ENCODE measurements at regions not wholly inside any gene's neighbourhood (a gene's known extent, or its start where the extent isn't known, plus 50 kb on each side); places are given as distances from the start of the nearest gene placed in this dataset.

- DNase-seq (ENCODE audit: low read depth, low spot score): no peak
- Histone ChIP-seq H3K36me3 (ENCODE audit: control insufficient read depth in 1 of 2, insufficient read depth in 2 of 2, low read length in 2 of 2) (no peaks in the 10 kb centered on the region), H3K9me3 (ENCODE audit: control insufficient read depth in 1 of 2, insufficient read depth in 1 of 2, low read depth in 1 of 2, low read length in 2 of 2) (no peaks in the 10 kb centered on the region), H3K4me3 (replicated peaks in 1 of 2; ENCODE audit: low read depth in 1 of 2, low read length in 2 of 2) (no peak overlapping the region), H2AFZ (ENCODE audit: low read depth, low read length, poor library complexity, severe bottlenecking) (no peak overlapping the region), H4K20me1 (ENCODE audit: insufficient read depth) (no peaks in the 10 kb centered on the region), H3K27ac (ENCODE audit: low read depth, low read length) (no peak overlapping the region), H3K9me2 (ENCODE audit: insufficient read depth) (no peaks in the 10 kb centered on the region), H3K9ac (ENCODE audit: low read length) (no peak overlapping the region), H3K27me3 (ENCODE audit: insufficient read depth, low read length) (no peaks in the 10 kb centered on the region), H3K4me1 (ENCODE audit: control insufficient read depth in 1 of 2, insufficient read depth in 2 of 2, low read length in 2 of 2) (no peaks in the 10 kb centered on the region), H3K79me2 (ENCODE audit: insufficient read depth, low read length) (no peaks in the 10 kb centered on the region), H3K4me2 (ENCODE audit: low read length) (no peak overlapping the region)
- no TSS peak for BruUV-seq (replicated peaks)
- TF ChIP-seq POLR2AphosphoS5 (IDR thresholded peaks at IDR 0.05; ENCODE audit: low read depth, low read length): no peak
- no peak for TF ChIP-seq SRF (IDR thresholded peaks at IDR 0.05; ENCODE audit: low read depth)
- no peak for TF ChIP-seq RAD21 (IDR thresholded peaks at IDR 0.05; ENCODE audit: low read depth)
- TF ChIP-seq EZH2 (IDR thresholded peaks at IDR 0.05): no peak
- TF ChIP-seq ELF1 (IDR thresholded peaks at IDR 0.05; ENCODE audit: borderline replicate concordance, low read depth): no peak
- TF ChIP-seq FOSL1 (IDR thresholded peaks at IDR 0.05; ENCODE audit: low read depth): no peak
- TF ChIP-seq CTCF (IDR thresholded peaks at IDR 0.05 in 2 of 3, conservative IDR thresholded peaks at IDR 0.05 in 1 of 3; ENCODE audit: borderline replicate concordance in 1 of 3, insufficient read depth in 1 of 3, low read depth in 2 of 3, low read length in 2 of 3): no peak
- TF ChIP-seq REST (IDR thresholded peaks at IDR 0.05; ENCODE audit: low read depth): no peak
- TF ChIP-seq CBX3 (IDR thresholded peaks at IDR 0.05; ENCODE audit: low read depth): no peak
- no peak for TF ChIP-seq SP1 (IDR thresholded peaks at IDR 0.05; ENCODE audit: low read depth)
- CTCF ChIA-PET: no interaction called here
- RAD21 ChIA-PET (ENCODE audit: low non-redundant PET in 1 of 2, low total read pairs in 2 of 2, uncharacterized antibody in 2 of 2, unreplicated experiment in 2 of 2): no interaction called here
- intact Hi-C loops (cut with micrococcal nuclease): no loop called here
- POLR2A ChIA-PET: no interaction called here
- ATAC-seq: no peak
These were observed 64.4 kb upstream of the HPGD start for GRCh38 chr4:174586651-174587050.

All from HCT116 (cell line).